CMK (cell line): ENCODE measurements at regions not wholly inside any gene's neighbourhood (a gene's known extent, or its start where the extent isn't known, plus 50 kb on each side); places are given as distances from the start of the nearest gene placed in this dataset.
"Not testable (repeated sequence)": the region's sequence is repeated elsewhere in the genome, so short reads cannot be mapped to it uniquely, and the experiment has no call there.

Source experiments
- DNase-seq: peaks from one replicate; pipeline ENCODE4 v3.0.0-alpha.2; 2010; ENCODE audit warnings: low read depth

DNA sequence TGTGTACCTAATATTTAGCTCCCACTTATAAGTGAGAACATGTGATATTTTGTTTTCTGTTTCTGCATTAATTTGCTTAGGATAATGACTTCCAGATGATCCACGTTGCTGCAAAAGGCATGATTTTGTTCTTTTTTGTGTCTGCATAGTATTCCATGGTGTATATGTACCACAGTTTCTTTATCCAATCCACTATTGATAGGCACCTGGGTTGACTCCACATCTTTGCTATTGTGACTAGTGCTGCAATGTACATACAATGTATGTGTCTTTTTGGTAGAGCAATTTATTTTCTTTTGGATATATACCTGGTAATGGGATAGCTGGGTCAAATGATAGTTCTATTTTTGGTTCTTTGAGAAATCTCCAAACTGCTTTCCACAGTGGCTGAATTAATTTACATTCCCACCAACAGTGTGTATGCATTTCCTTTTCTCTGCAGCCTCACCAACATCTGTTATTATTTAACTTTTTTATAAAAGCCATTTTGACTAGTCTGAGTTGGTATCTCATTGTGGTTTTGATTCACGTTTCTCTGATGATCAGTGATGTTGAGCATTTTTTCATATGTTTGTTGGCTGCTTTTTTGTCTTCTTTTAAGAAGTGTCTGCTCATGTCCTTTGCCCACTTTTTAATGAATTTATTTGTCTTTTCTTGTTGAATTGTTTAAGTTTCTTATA lies 102.8 kb upstream of the GAS1 start:
- DNase-seq: not testable (repeated sequence)

DNA sequence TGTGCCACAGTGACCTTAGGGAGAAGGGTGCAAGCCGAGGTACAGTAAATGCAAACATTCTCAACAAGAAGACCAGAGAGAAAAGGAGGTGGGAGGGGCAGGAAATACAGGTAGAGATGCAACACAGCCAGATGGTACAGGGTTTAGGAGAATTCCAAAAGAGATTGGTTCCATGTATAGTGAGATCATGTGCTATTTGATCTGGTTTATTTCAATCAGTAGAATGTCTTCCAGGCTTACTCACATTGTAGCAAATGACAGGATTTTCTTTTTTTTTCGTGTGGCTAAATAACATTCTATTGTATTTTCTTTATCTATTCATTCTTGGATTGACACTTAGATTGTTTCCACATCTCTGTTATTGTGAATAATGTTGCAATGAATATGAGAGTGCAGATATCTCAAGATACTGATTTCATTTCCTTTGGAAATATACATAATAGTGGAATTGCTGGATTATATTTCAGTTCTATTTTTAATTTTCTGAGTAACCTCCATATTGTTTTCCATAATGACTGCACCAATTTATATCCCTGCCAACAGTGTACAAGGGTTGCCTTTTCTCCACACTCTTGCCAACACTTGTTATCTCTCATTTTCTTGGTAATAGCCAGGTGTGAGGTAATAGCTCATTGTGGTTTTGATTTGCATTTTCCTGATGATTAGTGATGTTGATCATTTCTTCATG lies 107.8 kb upstream of the GAS1 start:
- no peak for DNase-seq

DNA sequence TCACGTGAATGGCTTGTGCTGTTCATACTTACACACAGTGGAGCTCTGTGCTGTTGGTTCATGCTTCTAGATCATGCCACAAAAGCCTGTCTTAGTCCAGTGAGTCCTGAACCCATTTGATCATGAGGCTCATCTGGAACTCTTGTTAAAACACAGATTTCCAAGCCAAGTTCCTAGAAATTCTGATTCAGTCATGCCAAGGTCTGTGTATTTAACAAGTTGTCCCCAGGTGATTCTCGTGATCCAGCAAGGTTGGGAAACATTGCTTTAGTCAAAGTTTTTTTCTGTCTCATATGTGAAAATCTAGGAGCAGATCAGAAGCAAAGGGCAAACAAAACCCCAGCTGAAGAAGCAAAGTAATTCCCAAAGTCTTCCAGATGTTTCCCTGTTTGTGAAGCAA lies 112.5 kb upstream of the GAS1 start:
- DNase-seq: no peak

DNA sequence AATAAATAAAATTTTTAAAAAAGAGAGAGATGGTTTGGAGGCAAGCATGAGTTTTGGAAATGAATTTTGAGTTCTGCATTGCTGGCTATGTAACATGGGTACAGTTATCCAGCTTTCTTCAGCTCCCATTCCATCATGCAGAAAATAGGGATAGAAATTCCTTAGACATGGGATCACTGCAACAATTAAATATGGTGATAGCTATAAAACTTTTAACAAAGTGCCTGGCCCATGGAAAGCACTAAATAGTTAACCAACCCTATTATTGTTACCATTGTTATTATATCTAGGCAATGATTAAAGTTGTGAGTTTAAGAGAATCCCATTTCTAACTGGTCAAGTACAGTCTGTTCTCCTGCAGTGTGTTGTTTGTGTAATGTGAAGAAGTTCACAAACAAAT lies 115.4 kb upstream of the GAS1 start:
- no peak for DNase-seq

DNA sequence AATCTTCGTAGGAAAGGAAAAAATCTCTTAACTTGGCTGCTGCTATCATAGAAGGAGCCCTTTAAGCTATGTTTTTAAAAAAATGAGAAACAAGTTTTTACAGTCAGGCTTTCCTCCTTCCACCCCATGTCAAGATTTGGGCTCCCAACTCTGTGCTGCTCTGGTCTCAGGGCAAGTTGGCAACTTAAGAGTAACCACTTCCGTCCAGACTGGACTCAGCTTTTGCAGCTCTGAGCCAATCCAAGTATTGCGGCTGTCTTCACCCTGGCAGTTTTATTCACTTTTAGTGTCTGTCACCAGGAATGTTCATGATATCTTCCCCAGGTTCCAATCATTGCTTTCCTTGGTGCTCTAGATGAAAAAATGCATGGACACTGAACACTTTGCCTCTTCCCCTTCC lies 115.9 kb upstream of the GAS1 start:
- DNase-seq: no peak

GRCh38 chr9:87063871-87064270 lies 116.6 kb upstream of the GAS1 start:
- no peak for DNase-seq

DNA sequence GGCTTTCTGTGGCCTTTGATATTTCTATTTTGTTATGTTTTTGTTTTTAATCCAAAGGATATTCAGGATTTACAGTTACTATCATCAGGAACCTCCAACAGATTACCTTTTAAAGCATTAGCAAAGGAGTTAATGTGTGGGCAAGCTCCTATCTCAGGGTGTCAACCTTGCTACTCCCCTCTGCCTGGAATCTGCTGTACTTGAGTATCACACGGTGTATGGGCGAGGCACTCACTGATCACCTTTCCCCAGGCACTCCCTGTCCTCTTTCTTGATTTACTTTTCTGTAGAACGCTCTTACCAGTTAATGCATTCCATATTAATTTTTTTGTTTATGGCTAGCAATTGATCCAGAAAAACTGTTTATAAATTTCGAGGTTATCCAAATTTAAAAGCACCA lies 117.0 kb upstream of the GAS1 start:
- DNase-seq: no peak

- DNase-seq: no peak
Observed at GRCh38 chr9:87065981-87066380, 118.7 kb upstream of the GAS1 start.

- no peak for DNase-seq
Observed at GRCh38 chr9:87067426-87067825, 120.1 kb upstream of the GAS1 start.

GRCh38 chr9:87068177-87068840 lies 121.0 kb upstream of the GAS1 start:
- no peak for DNase-seq

DNA sequence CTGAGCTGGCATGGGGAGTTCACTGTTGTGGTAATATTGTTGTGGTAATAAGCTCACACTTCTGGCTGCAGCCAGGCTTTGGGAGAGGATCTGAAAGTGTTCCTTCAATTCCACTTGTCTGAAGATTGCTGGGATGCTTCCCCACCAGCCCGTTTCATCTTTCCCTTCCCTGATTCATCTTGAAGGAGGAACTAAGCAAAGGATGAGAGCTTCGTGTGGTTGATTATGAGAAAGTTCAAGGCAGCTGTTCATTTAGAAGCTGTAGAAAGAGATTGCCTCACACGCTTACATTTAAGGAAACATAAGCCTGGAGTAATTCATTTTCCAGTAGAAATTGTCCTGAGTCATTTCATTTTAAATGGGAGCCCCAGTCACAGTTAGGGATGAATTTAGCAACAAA lies 122.4 kb upstream of the GAS1 start:
- DNase-seq: no peak

GRCh38 chr9:87070336-87070735 lies 123.0 kb upstream of the GAS1 start:
- no peak for DNase-seq

DNA sequence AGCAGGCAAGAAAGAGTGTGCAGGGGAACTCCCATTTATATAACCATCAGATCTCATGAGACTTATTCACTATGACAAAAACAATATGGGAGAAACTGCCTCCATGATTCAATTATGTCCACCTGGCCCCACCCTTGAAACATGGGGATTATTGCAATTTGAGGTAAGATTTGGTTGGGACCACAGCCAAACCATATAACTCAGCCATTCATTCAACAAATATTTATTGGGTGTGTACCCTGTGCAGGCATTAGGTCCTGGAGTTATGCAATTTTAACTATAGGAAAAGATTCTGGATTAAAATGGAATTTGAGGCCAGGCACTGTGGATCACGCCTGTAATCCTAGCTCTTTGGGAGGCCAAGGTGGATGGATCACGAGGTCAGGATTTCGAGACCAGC lies 124.2 kb upstream of the GAS1 start:
- DNase-seq: no peak

GRCh38 chr9:87073692-87074091 lies 126.4 kb upstream of the GAS1 start:
- DNase-seq: no peak

DNA sequence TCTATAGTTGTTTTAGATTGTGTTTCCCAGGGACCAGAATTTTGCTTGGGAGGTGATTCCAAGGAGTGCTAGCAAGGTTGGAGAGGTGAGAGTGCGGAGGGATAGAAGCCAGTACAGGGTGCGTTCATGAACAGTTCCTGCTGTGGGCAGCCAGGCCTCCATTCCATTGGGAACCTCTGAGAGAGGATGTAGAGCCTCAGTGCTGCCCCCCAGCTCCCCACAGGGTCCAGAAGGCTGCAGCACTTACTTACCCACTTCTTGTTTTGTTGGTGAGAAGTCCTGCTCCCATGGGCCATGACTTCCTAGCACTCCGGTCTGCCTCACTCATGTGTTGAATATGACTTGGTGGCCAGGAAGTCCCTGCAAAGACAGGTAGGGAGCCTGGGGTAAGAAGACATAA lies 128.2 kb upstream of the GAS1 start:
- DNase-seq: no peak

DNA sequence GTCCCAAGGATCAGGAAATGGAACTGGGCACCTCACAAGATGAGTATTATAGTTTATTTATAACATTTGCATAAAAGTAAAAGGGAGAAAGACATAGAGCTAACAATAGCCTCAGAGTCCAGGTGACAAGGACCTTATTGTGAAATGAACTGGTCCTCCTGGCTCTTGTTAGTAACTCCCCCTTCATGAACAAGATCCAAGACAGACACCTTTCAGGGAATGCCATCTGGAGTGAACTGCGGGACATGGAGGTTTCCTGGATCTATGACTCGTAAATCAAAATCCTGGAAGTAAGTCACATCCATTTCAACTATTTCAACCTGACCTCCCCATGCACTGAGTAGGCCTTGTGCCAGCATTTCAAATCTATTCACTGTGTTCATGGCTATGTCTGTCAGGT lies 129.5 kb upstream of the GAS1 start:
- DNase-seq: no peak

DNA sequence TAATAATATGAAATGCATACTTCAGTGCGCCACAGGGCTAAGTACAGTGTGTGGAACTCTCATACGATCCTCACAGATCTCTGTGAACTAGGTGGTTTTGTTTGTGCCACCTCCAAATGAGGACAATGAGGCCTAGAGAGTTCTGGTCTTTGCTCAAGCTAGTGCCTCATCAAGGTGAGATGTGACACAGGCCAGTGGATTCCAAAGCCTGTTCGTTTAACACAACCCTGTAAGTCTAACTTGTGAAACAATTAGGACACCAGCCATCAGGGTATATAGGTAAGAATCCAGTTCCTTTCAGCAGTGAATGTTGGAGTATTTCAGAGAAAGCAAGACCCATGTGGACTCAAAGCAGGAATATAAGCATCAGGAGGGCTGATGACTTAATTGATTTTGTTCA lies 130.7 kb upstream of the GAS1 start:
- DNase-seq: no peak

DNA sequence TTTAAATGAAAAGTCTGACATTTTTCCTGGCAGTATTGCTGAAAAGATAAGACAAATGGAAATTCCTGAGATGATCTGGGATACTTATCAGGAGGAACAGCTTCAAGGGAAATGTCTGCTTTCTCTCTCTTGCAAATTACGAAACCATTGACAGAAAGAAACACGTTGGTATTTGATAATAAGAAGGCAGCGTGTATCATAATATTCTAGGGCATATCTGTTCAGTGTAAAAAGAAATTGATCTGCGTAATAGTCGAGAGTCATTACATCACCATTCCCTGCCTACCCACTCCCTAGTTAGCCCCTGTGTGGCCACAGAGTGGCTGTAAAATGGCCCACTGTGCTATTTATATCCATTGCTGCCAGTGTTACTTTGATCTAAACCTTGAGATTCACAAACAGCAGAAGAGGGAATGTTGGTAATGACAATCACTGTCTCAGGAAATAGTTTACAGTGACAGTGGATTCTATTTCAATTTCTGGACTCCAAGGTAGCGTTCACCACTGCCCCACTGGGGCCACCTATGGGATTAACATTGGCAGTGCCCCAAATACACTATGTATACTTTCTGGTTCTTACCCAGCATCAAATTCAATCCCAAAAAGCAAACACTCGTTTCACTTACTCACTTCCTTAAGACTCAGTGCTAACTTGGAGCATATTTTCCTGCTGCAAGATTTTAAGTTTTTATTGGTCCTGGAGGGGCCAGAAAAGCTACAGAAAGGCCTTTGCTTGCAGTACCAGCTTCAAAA lies 133.4 kb upstream of the GAS1 start:
- DNase-seq: no peak

- no peak for DNase-seq
Observed at GRCh38 chr9:87081503-87081902, 134.2 kb upstream of the GAS1 start.

GRCh38 chr9:87083986-87084385 lies 136.7 kb upstream of the GAS1 start:
- DNase-seq: no peak

DNA sequence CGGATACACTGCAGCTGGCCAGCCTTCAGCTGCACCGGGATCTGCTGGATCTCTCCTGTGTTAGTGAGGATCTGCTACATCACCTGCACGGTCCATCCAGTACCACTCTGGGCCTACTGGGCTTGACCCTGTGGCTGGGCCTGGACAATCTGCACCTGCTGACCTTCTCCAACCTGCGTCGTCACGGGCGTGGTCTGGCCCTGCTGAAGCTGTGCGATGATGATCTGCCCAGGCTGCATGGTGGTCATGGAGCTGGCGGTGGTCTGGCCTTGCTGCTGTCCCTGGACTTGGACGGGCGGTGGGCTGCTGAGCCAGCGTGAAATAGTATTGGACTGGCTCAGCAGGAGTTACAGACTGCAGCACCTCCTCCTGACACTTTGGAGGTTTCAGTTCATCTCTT lies 137.1 kb upstream of the GAS1 start:
- DNase-seq: no peak

- DNase-seq: no peak
Observed at GRCh38 chr9:87085073-87085472, 137.8 kb upstream of the GAS1 start.

- DNase-seq: no peak
Observed at GRCh38 chr9:87085521-87085920, 138.2 kb upstream of the GAS1 start.
